ENCODE measurements at regions not wholly inside any gene's neighbourhood (a gene's known extent, or its start where the extent isn't known, plus 50 kb on each side); places are given as distances from the start of the nearest gene placed in this dataset.

GRCh38 chr2:156874707-156875106, 382.8 kb upstream of the GALNT5 start (continued):
- no peak for TF ChIP-seq ZNF281 (CRISPR knock-in tag; IDR thresholded peaks at IDR 0.05)

- no peak overlapping the region for H3K4me3 Mint-ChIP-seq
- H3K4me1 Mint-ChIP-seq: peaks cover 20% of the 10 kb centered on the region
- H3K36me3 Mint-ChIP-seq: no peaks in the 10 kb centered on the region
- H3K27me3 Mint-ChIP-seq (ENCODE audit: low read depth): peaks cover 8% of the 10 kb centered on the region
- DNase-seq (ENCODE audit: low spot score) (no peak), ATAC-seq (no peak; the same call in 1 of the 2 replicates)
- TF ChIP-seq NFE2L1 (CRISPR knock-in tag; IDR thresholded peaks at IDR 0.05) (0 out of 2 replicates have a peak, but pooled peaks have one; percentile 33), SOX15 (CRISPR knock-in tag; IDR thresholded peaks at IDR 0.05) (no peak)
- CTCF ChIA-PET: no interaction called here
- H3K9me3 Mint-ChIP-seq: peaks cover 4% of the 10 kb centered on the region
- POLR2A ChIA-PET: no interaction called here
- no peak overlapping the region for H3K27ac Mint-ChIP-seq
These were observed 373.7 kb upstream of the GALNT5 start for GRCh38 chr2:156883804-156884203.

GRCh38 chr2:156884216-156884615, 373.3 kb upstream of the GALNT5 start:
- DNase-seq (ENCODE audit: low spot score) (no peak), ATAC-seq (peak; percentile 67)
- Mint-ChIP-seq H3K4me1 (peaks cover 24% of the 10 kb centered on the region), H3K27ac (no peak overlapping the region), H3K4me3 (no peak overlapping the region), H3K27me3 (ENCODE audit: low read depth) (peaks cover 8% of the 10 kb centered on the region), H3K36me3 (no peaks in the 10 kb centered on the region), H3K9me3 (peaks cover 4% of the 10 kb centered on the region)
- POLR2A ChIA-PET: no interaction called here
- CTCF ChIA-PET: no interaction called here
- TF ChIP-seq MLX (CRISPR knock-in tag; IDR thresholded peaks at IDR 0.05): no peak
- no peak for TF ChIP-seq JAZF1 (CRISPR knock-in tag; IDR thresholded peaks at IDR 0.05)
- no peak for TF ChIP-seq AR (CRISPR knock-in tag; IDR thresholded peaks at IDR 0.05)
- TF ChIP-seq ZNF121 (CRISPR knock-in tag; IDR thresholded peaks at IDR 0.05): 0 out of 2 replicates have a peak, but pooled peaks have one; percentile 5

GRCh38 chr2:156890529-156891148, 366.9 kb upstream of the GALNT5 start:
- ChIA-PET CTCF (interaction anchor here (0.6 kb wide), 1 partner anchor 455 kb away, joined by 4 read pairs; no protein-coding TSS in a partner anchor), POLR2A (no interaction called here)
- no peak for ATAC-seq
- Mint-ChIP-seq H3K36me3 (no peaks in the 10 kb centered on the region), H3K27me3 (ENCODE audit: low read depth) (peaks cover 16% of the 10 kb centered on the region), H3K4me3 (no peak overlapping the region), H3K4me1 (peaks cover 43% of the 10 kb centered on the region), H3K27ac (no peak overlapping the region), H3K9me3 (no peaks in the 10 kb centered on the region)
- DNase-seq (ENCODE audit: low spot score): no peak
- TF ChIP-seq ZNF671 (CRISPR knock-in tag; IDR thresholded peaks at IDR 0.05) (no peak), CBFB (CRISPR knock-in tag; IDR thresholded peaks at IDR 0.05; ENCODE audit: low read depth) (no peak), NFYB (CRISPR knock-in tag; conservative IDR thresholded peaks at IDR 0.05; ENCODE audit: low read depth) (no peak), FOXP4 (CRISPR knock-in tag; IDR thresholded peaks at IDR 0.05) (no peak)
